Transverse colon (tissue), 4 donors: ENCODE measurements at regions not wholly inside any gene's neighbourhood (a gene's known extent, or its start where the extent isn't known, plus 50 kb on each side); places are given as distances from the start of the nearest gene placed in this dataset.

Experiments
- DNase-seq: peaks from one replicate; pipeline ENCODE4 v3.0.0-alpha.2; 2019
- H3K27ac ChIP-seq, 4 donors: fragments of 200-600 bp; sonication (generic); 2 replicates each; pipeline ENCODE4 v1.5.1; 2016 to 2018; ENCODE audit warnings: inconsistent platforms in 4 of 4
- H3K27me3 ChIP-seq: fragments of 200-600 bp; sonication (generic); 2 replicates; pipeline ENCODE4 v1.5.1; 2017; ENCODE audit warnings: inconsistent platforms
- H3K36me3 ChIP-seq, 4 donors: fragments of 200-600 bp; sonication (generic); 2 replicates each; pipeline ENCODE4 v1.5.1; 2017 to 2019; ENCODE audit warnings: inconsistent platforms in 4 of 4
- H3K4me1 ChIP-seq, 4 donors: fragments of 200-600 bp; sonication (generic); 2 replicates each; pipeline ENCODE4 v1.5.1; 2017 to 2020; ENCODE audit warnings: inconsistent platforms in 4 of 4
- H3K4me3 ChIP-seq, 4 donors: fragments of 200-600 bp; sonication (generic); 1 replicate in 1 of 4; 2 replicates in 3 of 4; pipeline versions ENCODE4 v1.5.1 to v1.6.1; 2017 to 2019; ENCODE audit warnings: inconsistent platforms in 4 of 4
- H3K9me3 ChIP-seq, 2 donors: fragments of 200-600 bp; sonication (generic); 2 replicates each; pipeline ENCODE4 v1.5.1; 2017 to 2019; ENCODE audit warnings: inconsistent platforms in 2 of 2
- EP300 ChIP-seq: sonication (generic); formaldehyde crosslinking; IDR thresholded peaks from one replicate; pipeline ENCODE4 v1.6.1; 2017; ENCODE audit warnings: antibody characterized with exemption, low read depth
- POLR2A ChIP-seq: fragments of 450-650 bp; IDR thresholded peaks from one replicate; pipeline ENCODE4 v1.6.1; 2016; ENCODE audit warnings: antibody characterized with exemption, mild to moderate bottlenecking, moderate library complexity
- POLR2AphosphoS5 ChIP-seq, 3 donors: sonication (generic); formaldehyde crosslinking; IDR thresholded peaks; one replicate each; pipeline ENCODE4 v1.6.1; 2016; ENCODE audit warnings: antibody characterized with exemption in 3 of 3
- WGBS, 2 donors: methylation state at CpG; one replicate each; pipeline ENCODE4 v1.1.5; 2018; ENCODE audit warnings: low coverage in 1 of 2; 5-methylcytosine and 5-hydroxymethylcytosine counted together
- in situ Hi-C, 4 donors: fragments of 200-750 bp; cut with MboI; loops; one replicate each; pipeline versions ENCODE4 v1.15.0 to v1.15.1; 2017; ENCODE audit warnings: low sequenced_read_pairs in 3 of 4, low pct_ligation_motif_present in 1 of 4, low pct_unique_long_range_greater_than_20kb in 1 of 4
- intact Hi-C: fragments of 100-400 bp; cut with DNase I; formaldehyde crosslinking; loops from one replicate; pipeline ENCODE4 v1.15.1; 2023; ENCODE audit warnings: low total_unique reads
- TF ChIP-seq, protein P1 (sequence below), 5 experiments: fragments of 200-600 bp in 3 of 5; fragments of 450-650 bp in 2 of 5; sonication (generic) in 3 of 5; IDR thresholded peaks; 1 replicate in 2 of 5; 2 replicates in 3 of 5; pipeline ENCODE4 v1.5.1; 2016 to 2017; ENCODE audit warnings: antibody characterized with exemption in 5 of 5, inconsistent platforms in 3 of 5, mild to moderate bottlenecking in 2 of 5, moderate library complexity in 1 of 5

DNA sequence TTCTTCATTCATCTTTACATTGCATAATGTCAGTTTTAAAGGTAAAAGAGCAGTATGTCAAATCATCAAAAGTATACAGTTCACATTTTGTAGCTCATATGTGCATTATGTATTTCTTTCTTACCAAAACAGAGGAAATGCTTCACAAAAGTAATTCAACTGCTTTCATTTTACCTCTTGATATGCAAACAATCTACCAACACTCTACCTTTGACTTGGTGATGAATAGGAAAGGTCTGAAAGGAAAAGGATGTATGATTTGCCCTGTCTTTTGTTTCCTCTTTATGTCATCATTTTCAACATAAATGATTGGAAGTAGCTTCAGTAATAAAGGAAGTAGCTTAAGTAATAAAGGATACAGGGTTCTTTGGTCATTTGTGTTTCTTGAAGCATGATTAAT is 846.7 kb downstream of the NXPH1 start:
- H3K27me3 ChIP-seq: no peaks in the 10 kb centered on the region
- intact Hi-C loops (no loop called here), in situ Hi-C loops (no loop called here)
- TF ChIP-seq, protein P1, sequence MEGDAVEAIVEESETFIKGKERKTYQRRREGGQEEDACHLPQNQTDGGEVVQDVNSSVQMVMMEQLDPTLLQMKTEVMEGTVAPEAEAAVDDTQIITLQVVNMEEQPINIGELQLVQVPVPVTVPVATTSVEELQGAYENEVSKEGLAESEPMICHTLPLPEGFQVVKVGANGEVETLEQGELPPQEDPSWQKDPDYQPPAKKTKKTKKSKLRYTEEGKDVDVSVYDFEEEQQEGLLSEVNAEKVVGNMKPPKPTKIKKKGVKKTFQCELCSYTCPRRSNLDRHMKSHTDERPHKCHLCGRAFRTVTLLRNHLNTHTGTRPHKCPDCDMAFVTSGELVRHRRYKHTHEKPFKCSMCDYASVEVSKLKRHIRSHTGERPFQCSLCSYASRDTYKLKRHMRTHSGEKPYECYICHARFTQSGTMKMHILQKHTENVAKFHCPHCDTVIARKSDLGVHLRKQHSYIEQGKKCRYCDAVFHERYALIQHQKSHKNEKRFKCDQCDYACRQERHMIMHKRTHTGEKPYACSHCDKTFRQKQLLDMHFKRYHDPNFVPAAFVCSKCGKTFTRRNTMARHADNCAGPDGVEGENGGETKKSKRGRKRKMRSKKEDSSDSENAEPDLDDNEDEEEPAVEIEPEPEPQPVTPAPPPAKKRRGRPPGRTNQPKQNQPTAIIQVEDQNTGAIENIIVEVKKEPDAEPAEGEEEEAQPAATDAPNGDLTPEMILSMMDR (IDR thresholded peaks at IDR 0.05): no peak
- TF ChIP-seq EP300 (no peak), POLR2A (no peak), POLR2AphosphoS5 (IDR thresholded peaks at IDR 0.05) (no peak)
- DNase-seq: no peak
- no peak overlapping the region for H3K27ac ChIP-seq
- H3K4me1 ChIP-seq: no peaks in the 10 kb centered on the region
- no peak overlapping the region for H3K4me3 ChIP-seq
- no peaks in the 10 kb centered on the region for H3K9me3 ChIP-seq
- no peaks in the 10 kb centered on the region for H3K36me3 ChIP-seq

DNA sequence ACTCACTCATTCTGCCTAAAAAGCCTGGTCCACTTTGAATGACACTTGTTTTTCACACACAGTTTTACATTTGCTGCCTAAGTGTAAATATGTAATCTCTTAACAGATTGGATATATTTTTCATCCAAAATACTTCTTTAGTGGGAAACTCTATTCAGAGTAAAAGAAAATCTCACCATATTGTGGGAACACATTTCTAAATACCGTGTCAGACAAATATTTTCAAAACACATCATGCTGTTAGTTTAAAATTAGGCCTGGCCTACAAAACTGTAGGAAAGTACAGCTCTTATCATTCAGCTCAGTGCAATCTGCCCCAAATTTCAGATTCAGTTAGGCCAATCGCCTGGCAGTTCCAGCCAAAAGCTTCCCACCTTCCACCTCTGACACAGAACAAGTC is 849.8 kb downstream of the NXPH1 start:
- TF ChIP-seq, protein P1 (IDR thresholded peaks at IDR 0.05): no peak
- TF ChIP-seq POLR2AphosphoS5 (IDR thresholded peaks at IDR 0.05): no peak
- no peak for TF ChIP-seq POLR2A
- no peak for TF ChIP-seq EP300
- in situ Hi-C loops: no loop called here
- no peak for DNase-seq
- no peaks in the 10 kb centered on the region for H3K4me1 ChIP-seq
- intact Hi-C loops: no loop called here
- no peak overlapping the region for H3K27ac ChIP-seq
- H3K9me3 ChIP-seq: no peaks in the 10 kb centered on the region
- no peak overlapping the region for H3K4me3 ChIP-seq
- no peaks in the 10 kb centered on the region for H3K36me3 ChIP-seq
- no peaks in the 10 kb centered on the region for H3K27me3 ChIP-seq
- 67 to 72% methylated on average over 1 to 2 of the region's 2 CpGs for WGBS, 2 donors

DNA sequence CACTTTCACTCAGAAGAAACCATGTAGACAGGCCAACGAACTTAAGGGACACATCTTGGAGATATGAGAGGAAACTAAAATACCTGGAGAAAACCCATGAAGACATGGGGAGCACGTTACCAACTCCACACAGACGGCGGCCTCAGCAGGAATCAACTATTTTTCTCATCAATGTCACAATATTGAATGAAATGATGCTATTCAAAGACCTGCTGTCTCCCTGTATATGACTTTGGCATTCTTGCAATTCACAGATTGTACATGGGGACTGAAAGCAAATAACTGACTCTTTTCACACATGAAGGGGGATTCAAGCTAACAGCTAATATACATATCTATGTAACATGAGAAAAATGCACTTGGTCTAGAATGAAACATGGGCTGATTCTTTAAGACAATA is 869.0 kb downstream of the NXPH1 start:
- Histone ChIP-seq H3K27me3 (no peaks in the 10 kb centered on the region), H3K27ac (no peak overlapping the region), H3K4me3 (no peak overlapping the region), H3K4me1 (no peaks in the 10 kb centered on the region), H3K9me3 (peaks cover 0 to 3% of the 10 kb centered on the region in 2 donors), H3K36me3 (no peaks in the 10 kb centered on the region)
- no peak for DNase-seq
- TF ChIP-seq POLR2AphosphoS5 (IDR thresholded peaks at IDR 0.05) (no peak), EP300 (no peak), POLR2A (no peak)
- TF ChIP-seq, protein P1 (IDR thresholded peaks at IDR 0.05): no peak
- in situ Hi-C loops (no loop called here), intact Hi-C loops (no loop called here)
- 45 to 64% methylated on average over 4 of the region's 4 CpGs for WGBS, 2 donors

DNA sequence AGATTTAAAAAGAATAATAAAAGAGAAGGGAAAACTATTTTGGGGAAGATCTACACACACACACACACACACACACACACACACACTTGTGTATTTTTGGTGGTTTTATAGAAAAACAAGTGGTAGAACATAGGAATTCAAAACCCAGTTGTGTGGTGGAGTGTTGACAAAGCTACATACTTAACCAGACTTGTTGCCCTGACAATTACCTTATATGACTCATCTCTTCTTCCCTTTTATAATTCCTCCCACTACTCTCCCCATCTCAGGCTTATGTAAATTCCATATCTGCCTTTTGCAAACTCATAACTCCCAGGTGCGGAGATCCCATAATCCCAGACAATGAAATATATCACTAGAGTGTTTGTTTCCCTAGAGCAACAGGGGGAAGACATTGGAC is 873.7 kb downstream of the NXPH1 start:
- in situ Hi-C loops (no loop called here), intact Hi-C loops (no loop called here)
- Histone ChIP-seq H3K27ac (no peak overlapping the region), H3K9me3 (no peaks in the 10 kb centered on the region), H3K4me3 (no peak overlapping the region), H3K27me3 (no peaks in the 10 kb centered on the region), H3K36me3 (no peaks in the 10 kb centered on the region), H3K4me1 (no peaks in the 10 kb centered on the region)
- no peak for TF ChIP-seq POLR2A
- TF ChIP-seq, protein P1 (IDR thresholded peaks at IDR 0.05): no peak
- TF ChIP-seq POLR2AphosphoS5 (IDR thresholded peaks at IDR 0.05): no peak
- TF ChIP-seq EP300: no peak
- WGBS, 2 donors: 73 to 80% methylated on average over 1 of the region's 1 CpG
- DNase-seq: no peak
